ENCODE measurements at regions not wholly inside any gene's neighbourhood (a gene's known extent, or its start where the extent isn't known, plus 50 kb on each side); places are given as distances from the start of the nearest gene placed in this dataset.
"Not testable (repeated sequence)": the region's sequence is repeated elsewhere in the genome, so short reads cannot be mapped to it uniquely, and the experiment has no call there.

DNA sequence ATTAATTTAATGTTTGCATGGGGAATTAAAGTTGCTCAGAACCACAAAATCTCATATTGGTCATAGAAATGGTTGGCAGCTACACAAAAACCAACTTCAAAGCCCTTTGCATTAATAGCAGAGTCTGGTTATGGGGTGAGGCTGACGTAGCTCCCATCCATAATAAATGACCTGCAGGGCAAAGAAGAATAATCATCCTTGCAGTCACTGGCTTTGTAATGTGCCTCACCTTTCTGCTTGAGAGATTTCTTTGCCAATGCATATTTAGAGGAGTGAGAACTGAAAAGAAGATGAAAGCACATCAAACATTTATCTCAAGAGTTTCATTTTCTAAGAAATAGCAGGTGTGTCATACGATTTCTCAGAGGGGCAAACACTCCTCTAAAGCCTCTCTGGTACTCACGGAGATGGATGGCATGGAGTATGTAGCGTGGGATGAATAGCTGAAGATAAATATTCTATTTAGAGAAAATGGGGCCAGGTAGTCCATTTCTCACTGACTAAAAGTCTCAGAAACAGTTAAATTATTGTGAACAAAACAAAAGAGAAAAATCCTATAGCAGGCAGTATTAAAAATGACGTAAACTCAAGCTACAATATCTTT is 1491.9 kb downstream of the FAM181B start:
- DNase-seq, result no peak

DNA sequence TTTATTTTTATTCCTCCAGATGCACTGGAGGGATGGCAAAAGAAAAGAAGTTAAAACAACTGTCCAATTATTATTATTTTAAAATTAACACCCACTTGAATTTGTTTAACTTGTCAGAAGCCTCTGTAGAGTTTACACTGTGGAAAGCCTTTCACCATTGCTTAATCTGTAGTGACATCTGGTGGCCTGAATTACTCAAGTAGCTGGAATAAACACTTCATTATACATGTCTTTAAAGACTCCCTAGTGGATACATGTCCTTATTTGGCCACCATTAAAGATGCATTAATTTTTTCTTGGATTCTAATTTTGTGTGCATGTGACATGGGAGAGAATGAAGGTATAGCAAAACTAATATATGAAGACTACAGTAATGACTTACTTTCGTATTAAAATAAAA is 1496.5 kb downstream of the FAM181B start:
- DNase-seq, result no peak

DNA sequence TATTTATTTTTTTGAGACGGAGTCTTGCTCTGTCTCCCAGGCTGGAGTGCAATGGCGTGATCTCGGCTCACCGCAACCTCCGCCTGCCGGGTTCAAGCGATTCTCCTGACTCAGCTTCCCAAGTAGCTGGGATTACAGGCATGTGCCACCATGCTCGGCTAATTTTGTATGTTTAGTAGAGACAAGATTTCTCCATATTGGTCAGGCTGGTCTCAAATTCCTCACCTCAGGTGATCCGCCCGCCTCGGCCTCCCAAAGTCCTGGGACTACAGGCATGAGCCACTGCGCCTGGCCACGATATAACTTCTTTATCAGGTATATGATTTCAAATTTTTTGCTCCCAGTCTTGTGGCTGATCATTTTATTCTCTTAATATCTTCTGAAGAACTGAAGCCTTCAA is 1506.3 kb downstream of the FAM181B start:
- DNase-seq, result not testable (repeated sequence)

GRCh38 chr11:81224396-81224795 is 1509.3 kb downstream of the FAM181B start:
- no peak for DNase-seq

DNA sequence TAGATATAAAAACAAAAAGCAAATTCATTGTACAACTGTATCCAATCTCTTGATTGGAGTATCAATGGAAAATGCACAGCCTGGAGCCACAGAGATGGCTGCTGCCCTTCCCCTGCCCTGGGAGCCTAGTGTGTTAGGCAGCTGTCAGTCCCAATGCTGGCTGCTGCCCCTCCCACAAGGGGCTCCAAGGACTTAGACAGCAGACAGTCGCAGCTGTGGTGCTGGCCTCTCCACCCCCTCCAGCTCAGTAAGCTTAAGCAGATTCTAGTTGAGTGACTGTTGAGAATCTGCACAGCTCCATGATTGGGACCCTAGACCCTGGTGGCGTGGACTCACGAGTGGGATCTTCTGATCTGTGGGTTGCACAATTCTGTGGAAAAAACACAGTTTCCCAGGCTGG is 1511.2 kb downstream of the FAM181B start:
- DNase-seq, result no peak

DNA sequence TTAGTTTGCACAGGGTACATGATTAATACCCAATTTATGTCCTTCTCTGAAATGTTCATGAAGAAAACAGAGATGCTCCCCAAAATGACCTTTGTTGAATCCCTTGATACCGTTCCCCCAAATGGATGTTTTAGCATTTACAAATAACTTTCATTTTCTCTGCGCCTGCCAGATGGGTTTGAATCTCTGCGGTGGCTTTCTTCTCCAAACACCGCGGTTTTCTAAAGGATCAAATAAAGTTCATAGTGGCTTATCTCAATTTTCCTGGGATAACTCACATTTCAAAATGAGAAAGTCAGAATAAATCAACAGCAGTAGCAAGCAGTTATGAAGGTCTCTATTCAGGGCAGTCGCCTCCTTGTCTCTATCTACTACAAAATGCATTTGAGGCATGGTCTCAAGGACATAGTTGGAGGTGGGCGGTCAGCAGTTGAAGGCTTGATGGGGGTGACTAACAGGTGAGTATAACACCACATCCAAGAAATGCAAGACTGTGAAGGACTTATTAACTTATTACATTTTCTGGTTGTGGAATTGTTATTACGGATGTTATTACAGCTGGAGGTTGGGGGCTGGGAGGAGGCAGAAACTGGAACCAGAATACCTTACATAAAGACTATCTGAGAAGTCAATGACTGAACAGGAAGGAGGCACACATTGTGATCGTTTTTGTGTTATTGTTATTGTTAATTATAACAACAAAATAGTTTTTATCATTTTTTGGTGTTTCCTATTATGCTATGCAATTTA is 1513.3 kb downstream of the FAM181B start:
- DNase-seq, result no peak

GRCh38 chr11:81219661-81220060 is 1514.0 kb downstream of the FAM181B start:
- DNase-seq, result no peak

DNA sequence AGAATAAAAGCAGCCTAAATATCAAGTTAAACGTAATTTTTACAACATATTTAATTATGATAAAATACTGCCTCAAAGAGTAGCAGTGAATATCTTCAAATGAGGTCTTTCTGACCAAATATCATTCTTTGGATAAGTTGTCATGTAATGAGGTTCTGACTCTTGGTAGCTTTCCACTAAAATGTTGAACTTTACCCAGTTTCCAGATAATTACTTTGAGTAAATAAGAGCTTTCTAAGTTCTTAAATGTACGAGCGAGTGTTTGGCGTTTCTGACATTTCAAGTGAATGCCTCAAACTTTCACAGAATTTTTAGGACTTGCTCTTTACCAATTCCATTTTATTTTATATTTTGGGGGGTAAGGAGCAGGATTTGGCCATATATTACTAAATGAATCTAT is 1515.2 kb downstream of the FAM181B start:
- DNase-seq, result no peak

GRCh38 chr11:81211050-81211449 is 1522.6 kb downstream of the FAM181B start:
- no peak for DNase-seq

DNA sequence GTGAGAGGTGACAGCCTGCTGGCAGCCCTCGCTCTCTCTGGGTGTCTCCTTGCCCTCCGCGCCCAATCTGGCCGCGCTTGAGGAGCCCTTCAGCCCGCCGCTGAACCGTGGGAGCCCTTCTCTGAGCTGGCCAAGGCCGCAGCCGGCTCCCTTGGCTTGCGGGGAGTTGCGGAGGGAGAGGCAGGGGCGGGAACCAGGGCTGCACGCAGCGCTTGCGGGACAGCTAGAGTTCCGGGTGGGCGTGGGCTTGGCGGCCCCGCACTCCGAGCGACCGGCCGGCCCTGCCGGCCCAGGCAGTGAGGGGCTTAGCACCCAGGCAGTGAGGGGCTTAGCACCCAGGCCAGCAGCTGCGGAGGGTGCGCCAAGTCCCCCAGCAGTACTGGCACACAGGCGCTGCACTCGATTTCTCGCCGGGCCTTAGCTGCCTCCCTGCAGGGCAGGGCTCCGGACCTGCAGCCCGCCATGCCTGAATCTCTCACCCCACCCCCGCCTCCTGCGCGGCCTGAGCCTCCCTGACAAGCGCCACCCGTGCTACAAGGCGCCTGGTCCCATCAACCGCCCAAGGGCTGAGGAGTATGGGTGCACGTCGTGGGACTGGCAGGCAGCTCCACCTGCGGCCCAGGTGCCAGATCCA is 1526.1 kb downstream of the FAM181B start:
- no peak for DNase-seq

DNA sequence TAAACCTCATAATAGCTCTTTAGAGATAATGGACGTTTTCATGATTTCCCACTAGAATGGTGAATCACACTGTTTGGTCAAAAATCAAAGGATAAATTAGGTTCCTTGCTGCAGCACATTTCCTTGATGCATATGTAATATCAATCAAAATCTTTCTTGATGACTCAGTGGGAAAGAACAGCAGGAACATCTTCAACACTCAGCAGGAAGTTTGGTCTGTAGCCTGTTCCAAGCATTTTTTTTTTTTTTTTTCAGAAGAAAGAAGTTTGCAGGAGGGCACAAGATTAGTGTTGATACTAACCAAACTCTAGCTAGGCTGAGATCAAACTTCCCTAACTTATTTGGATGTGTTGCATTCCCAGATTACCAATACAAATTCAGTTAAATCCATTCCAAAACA is 1529.8 kb downstream of the FAM181B start:
- no peak for DNase-seq

GRCh38 chr11:81197396-81197795 is 1536.3 kb downstream of the FAM181B start:
- no peak for DNase-seq

DNA sequence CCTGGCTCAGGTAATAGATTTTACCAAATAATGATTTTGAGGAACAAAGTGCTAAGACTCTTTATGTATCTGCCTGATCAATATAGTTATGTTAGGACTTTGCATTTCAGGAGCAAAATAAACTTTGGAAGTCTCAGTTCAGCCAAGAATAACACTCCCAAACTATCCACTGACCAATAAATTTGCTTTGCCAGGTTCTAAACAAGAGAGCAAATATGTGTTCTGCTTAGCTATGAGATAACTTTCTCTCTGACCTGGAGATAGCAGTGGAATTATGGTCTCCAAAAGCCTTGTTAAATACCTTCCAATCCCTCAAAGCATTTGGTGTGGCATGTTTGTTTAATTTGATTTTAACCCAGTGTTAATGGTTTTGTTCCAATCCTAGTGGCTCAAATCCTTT is 1541.1 kb downstream of the FAM181B start:
- DNase-seq, result no peak

- DNase-seq, result no peak
Measured at GRCh38 chr11:81190546-81190945, 1543.1 kb downstream of the FAM181B start.

DNA sequence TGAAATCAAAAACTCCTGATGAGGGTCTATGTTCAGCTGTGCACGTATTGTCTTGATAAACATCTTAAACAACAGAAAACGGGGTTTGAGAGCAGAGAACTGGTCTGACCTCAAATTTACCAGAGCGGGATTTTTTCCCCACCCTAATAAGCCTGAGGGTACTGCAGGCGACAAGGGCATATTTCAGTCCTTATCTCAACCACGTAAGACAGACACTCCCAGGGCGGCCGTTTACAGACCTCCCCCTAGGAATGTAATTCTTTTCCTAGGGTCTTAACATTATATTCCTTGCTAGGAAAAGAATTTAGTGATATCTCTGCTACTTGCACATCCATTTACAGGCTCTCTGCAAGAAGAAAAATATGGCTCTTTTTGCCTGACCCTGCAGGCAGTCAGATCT is 1546.6 kb downstream of the FAM181B start:
- not testable (repeated sequence) for DNase-seq

GRCh38 chr11:81174646-81175330 is 1558.9 kb downstream of the FAM181B start:
- no peak for DNase-seq

- DNase-seq, result no peak
Measured at GRCh38 chr11:81165164-81165563, 1568.5 kb downstream of the FAM181B start.

GRCh38 chr11:81159900-81160299 is 1573.8 kb downstream of the FAM181B start:
- no peak for DNase-seq

- no peak for DNase-seq
Measured at GRCh38 chr11:81135570-81135969, 1598.1 kb downstream of the FAM181B start.

GRCh38 chr11:81129618-81130017 is 1604.0 kb downstream of the FAM181B start:
- no peak for DNase-seq

DNA sequence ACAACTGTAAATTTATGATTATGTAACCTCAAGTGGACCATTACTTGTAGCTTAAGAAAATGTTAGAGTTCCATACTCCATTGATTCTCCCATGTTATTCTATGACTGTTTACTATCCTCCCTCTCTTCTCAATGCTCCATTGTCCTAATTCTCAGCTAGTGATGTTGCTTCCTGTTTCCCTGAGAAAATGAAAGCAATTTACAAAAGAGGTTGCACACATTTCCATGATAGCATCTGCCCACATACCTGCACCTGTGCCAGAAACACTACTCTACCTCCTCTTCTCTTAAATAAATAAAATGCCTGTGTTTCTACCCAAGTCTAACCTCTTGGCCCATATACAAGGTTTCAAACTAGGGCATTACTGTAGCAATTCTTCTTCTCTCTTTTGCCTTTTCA is 1620.9 kb downstream of the FAM181B start:
- no peak for DNase-seq

DNA sequence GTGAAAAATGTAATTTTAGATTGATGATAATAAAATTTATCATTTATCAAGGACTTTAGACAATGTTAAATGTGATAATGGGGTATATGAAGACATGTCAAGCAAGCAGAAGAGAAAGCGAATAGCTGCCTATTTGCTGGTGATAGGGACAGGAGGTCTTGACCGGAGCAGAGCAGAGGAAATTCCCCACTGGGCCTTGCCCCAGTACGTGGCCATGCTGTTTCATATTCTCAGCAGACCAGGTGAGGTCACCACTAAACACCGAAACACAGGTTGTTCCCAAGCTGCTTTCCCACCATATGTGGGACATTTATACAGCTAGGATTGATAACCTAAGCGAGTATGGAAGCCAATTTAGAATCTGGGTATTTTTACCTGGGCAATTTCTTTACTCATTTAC is 1629.6 kb downstream of the FAM181B start:
- DNase-seq, result no peak

- no peak for DNase-seq
Measured at GRCh38 chr11:81098471-81098870, 1635.2 kb downstream of the FAM181B start.

DNA sequence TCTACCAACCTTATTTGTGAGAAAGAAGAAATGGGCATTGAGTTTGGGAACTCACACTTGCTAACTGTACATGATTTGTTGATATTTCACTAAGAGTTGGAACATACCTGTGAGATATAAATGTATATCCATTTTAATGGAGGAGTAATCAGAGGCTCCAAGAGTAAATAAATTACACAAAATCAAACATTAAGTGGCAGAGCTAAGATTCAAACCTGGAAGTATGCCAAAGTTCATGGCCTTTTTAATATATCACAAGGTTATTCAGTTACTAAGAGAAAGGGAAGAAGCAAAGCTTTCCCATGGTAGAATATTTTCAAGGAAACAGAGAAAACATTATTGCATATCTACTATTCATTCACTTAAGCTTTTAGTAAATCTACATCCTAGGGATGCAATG is 1641.1 kb downstream of the FAM181B start:
- DNase-seq, result no peak

Measured in stimulated activated naive CD4-positive, alpha-beta T cell (primary cell).